ENCODE measurements at regions not wholly inside any gene's neighbourhood (a gene's known extent, or its start where the extent isn't known, plus 50 kb on each side); places are given as distances from the start of the nearest gene placed in this dataset.

GRCh38 chr2:58516695-58517094 is 275.6 kb upstream of the FANCL start:
- Histone ChIP-seq H4K20me1 (ENCODE audit: control insufficient read depth, insufficient read depth) (no peaks in the 10 kb centered on the region), H3K9me3 (replicated peaks; ENCODE audit: control insufficient read depth, insufficient read depth, low read length) (no peaks in the 10 kb centered on the region), H3K4me3 (no peak overlapping the region), H3K36me3 (ENCODE audit: control insufficient read depth in 2 of 2, insufficient read depth in 2 of 2, low read length in 1 of 2) (no peaks in the 10 kb centered on the region), H3K9ac (ENCODE audit: control insufficient read depth, insufficient read depth, low read length) (no peak overlapping the region), H3K79me2 (ENCODE audit: control insufficient read depth, insufficient read depth, low read length) (no peaks in the 10 kb centered on the region), H2AFZ (ENCODE audit: control insufficient read depth, low read depth, low read length) (no peak overlapping the region), H3K4me1 (ENCODE audit: control insufficient read depth, insufficient read depth, low read length) (peaks cover 3% of the 10 kb centered on the region; the same call in 1 of the 2 replicates), H3K4me2 (ENCODE audit: control insufficient read depth, insufficient read depth) (no peak overlapping the region), H3K27ac (ENCODE audit: control insufficient read depth, insufficient read depth) (no peak overlapping the region), H3K27me3 (replicated peaks in 1 of 2; ENCODE audit: control insufficient read depth in 2 of 2, insufficient read depth in 2 of 2, low read length in 1 of 2) (no peaks in the 10 kb centered on the region)
- TF ChIP-seq YY1 (IDR thresholded peaks at IDR 0.05; ENCODE audit: low read depth, low read length) (no peak), HCFC1 (IDR thresholded peaks at IDR 0.05; ENCODE audit: low read length) (no peak), MEF2B (IDR thresholded peaks at IDR 0.05; ENCODE audit: partially characterized antibody, poor library complexity, severe bottlenecking) (no peak), SREBF2 (IDR thresholded peaks at IDR 0.05; ENCODE audit: low read length) (no peak)
- ChIA-PET POLR2A (no interaction called here), SMC1A (ENCODE audit: uncharacterized antibody, unreplicated experiment) (interaction anchor here (1.0 to 1.2 kb wide), 2 partner anchors 9 to 611 kb away, joined by 3 to 4 read pairs; no protein-coding TSS in a partner anchor), CTCF (no interaction called here), RAD21 (ENCODE audit: unreplicated experiment) (interaction anchor here (0.7 kb wide), 1 partner anchor 71 kb away, joined by 3 read pairs; no protein-coding TSS in a partner anchor)
- no peak for DNase-seq (ENCODE audit: low read depth, low spot score)
- no TSS peak for BruUV-seq (replicated peaks)
- 37% methylated on average over 3 of the region's 3 CpGs for WGBS (ENCODE audit: insufficient coverage, insufficient replicate concordance, low lambda C conversion rate, missing lambda C conversion rate)
- no peak for FAIRE-seq
- ATAC-seq = no peak
- in situ Hi-C loops (cut with MboI) (no loop called here), intact Hi-C loops (cut with micrococcal nuclease; ENCODE audit: unreplicated experiment) (no loop called here)

GRCh38 chr2:58515827-58516573 is 274.9 kb upstream of the FANCL start:
- POLR2A ChIA-PET = no interaction called here
- RAD21 ChIA-PET (ENCODE audit: unreplicated experiment) = no interaction called here
- FAIRE-seq (no peak), ATAC-seq (no peak), DNase-seq (ENCODE audit: low read depth, low spot score) (no peak)
- WGBS (ENCODE audit: insufficient coverage, insufficient replicate concordance, low lambda C conversion rate, missing lambda C conversion rate) = 75% methylated on average over 2 of the region's 2 CpGs
- H3K4me2 ChIP-seq (ENCODE audit: control insufficient read depth, insufficient read depth) = no peak overlapping the region
- no TSS peak for BruUV-seq (replicated peaks)
- H3K79me2 ChIP-seq (ENCODE audit: control insufficient read depth, insufficient read depth, low read length) = no peaks in the 10 kb centered on the region
- H3K9me3 ChIP-seq (replicated peaks; ENCODE audit: control insufficient read depth, insufficient read depth, low read length) = no peaks in the 10 kb centered on the region
- peaks cover 3% of the 10 kb centered on the region; the same call in 1 of the 2 replicates for H3K4me1 ChIP-seq (ENCODE audit: control insufficient read depth, insufficient read depth, low read length)
- H3K27me3 ChIP-seq (replicated peaks in 1 of 2; ENCODE audit: control insufficient read depth in 2 of 2, insufficient read depth in 2 of 2, low read length in 1 of 2) = no peaks in the 10 kb centered on the region
- SMC1A ChIA-PET (ENCODE audit: uncharacterized antibody, unreplicated experiment) = interaction anchor here (1.0 to 1.2 kb wide), 2 partner anchors 10 to 610 kb away, joined by 3 to 4 read pairs; no protein-coding TSS in a partner anchor
- no peak overlapping the region for H3K9ac ChIP-seq (ENCODE audit: control insufficient read depth, insufficient read depth, low read length)
- no peaks in the 10 kb centered on the region for H4K20me1 ChIP-seq (ENCODE audit: control insufficient read depth, insufficient read depth)
- intact Hi-C loops (cut with micrococcal nuclease; ENCODE audit: unreplicated experiment) = no loop called here
- H3K36me3 ChIP-seq (ENCODE audit: control insufficient read depth in 2 of 2, insufficient read depth in 2 of 2, low read length in 1 of 2) = no peaks in the 10 kb centered on the region
- no peak overlapping the region for H3K4me3 ChIP-seq
- H2AFZ ChIP-seq (ENCODE audit: control insufficient read depth, low read depth, low read length) = no peak overlapping the region
- in situ Hi-C loops (cut with MboI) = no loop called here
- CTCF ChIA-PET = no interaction called here
- no peak overlapping the region for H3K27ac ChIP-seq (ENCODE audit: control insufficient read depth, insufficient read depth)
- TF ChIP-seq CHD2 (IDR thresholded peaks at IDR 0.05; ENCODE audit: borderline replicate concordance, low read depth, low read length) (no peak), HCFC1 (IDR thresholded peaks at IDR 0.05; ENCODE audit: low read length) (no peak), ZBTB40 (IDR thresholded peaks at IDR 0.05; ENCODE audit: borderline replicate concordance) (no peak), MEF2B (IDR thresholded peaks at IDR 0.05; ENCODE audit: partially characterized antibody, poor library complexity, severe bottlenecking) (no peak), FOXK2 (IDR thresholded peaks at IDR 0.05) (no peak), IRF4 (IDR thresholded peaks at IDR 0.05; ENCODE audit: low read depth, low read length) (no peak), SUZ12 (IDR thresholded peaks at IDR 0.05; ENCODE audit: unreplicated experiment) (no peak), WRNIP1 (IDR thresholded peaks at IDR 0.05; ENCODE audit: borderline replicate concordance, low read depth, low read length) (no peak), CREM (IDR thresholded peaks at IDR 0.05; ENCODE audit: low read depth) (no peak), TCF7 (IDR thresholded peaks at IDR 0.05; ENCODE audit: borderline replicate concordance) (no peak), SRF (IDR thresholded peaks at IDR 0.05; ENCODE audit: low read depth in 2 of 2, low read length in 2 of 2) (no peak), BRCA1 (IDR thresholded peaks at IDR 0.05; ENCODE audit: low read depth, low read length) (no peak)

Measured in GM12878 (cell line).